HEK293 (cell line): ENCODE measurements at regions not wholly inside any gene's neighbourhood (a gene's known extent, or its start where the extent isn't known, plus 50 kb on each side); places are given as distances from the start of the nearest gene placed in this dataset.

Source experiments
- TF ChIP-seq, protein P1 (sequence below): fragments of 450-650 bp; formaldehyde crosslinking; IDR thresholded peaks from 2 replicates; pipeline ENCODE4 v1.5.1; 2016; ENCODE audit warnings: missing biosample characterization, missing genetic modification characterization
- TF ChIP-seq, protein P2 (sequence below): fragments of 450-650 bp; formaldehyde crosslinking; IDR thresholded peaks from 2 replicates; pipeline ENCODE4 v1.5.1; 2016; ENCODE audit warnings: missing biosample characterization, missing genetic modification characterization

- TF ChIP-seq, protein P1, sequence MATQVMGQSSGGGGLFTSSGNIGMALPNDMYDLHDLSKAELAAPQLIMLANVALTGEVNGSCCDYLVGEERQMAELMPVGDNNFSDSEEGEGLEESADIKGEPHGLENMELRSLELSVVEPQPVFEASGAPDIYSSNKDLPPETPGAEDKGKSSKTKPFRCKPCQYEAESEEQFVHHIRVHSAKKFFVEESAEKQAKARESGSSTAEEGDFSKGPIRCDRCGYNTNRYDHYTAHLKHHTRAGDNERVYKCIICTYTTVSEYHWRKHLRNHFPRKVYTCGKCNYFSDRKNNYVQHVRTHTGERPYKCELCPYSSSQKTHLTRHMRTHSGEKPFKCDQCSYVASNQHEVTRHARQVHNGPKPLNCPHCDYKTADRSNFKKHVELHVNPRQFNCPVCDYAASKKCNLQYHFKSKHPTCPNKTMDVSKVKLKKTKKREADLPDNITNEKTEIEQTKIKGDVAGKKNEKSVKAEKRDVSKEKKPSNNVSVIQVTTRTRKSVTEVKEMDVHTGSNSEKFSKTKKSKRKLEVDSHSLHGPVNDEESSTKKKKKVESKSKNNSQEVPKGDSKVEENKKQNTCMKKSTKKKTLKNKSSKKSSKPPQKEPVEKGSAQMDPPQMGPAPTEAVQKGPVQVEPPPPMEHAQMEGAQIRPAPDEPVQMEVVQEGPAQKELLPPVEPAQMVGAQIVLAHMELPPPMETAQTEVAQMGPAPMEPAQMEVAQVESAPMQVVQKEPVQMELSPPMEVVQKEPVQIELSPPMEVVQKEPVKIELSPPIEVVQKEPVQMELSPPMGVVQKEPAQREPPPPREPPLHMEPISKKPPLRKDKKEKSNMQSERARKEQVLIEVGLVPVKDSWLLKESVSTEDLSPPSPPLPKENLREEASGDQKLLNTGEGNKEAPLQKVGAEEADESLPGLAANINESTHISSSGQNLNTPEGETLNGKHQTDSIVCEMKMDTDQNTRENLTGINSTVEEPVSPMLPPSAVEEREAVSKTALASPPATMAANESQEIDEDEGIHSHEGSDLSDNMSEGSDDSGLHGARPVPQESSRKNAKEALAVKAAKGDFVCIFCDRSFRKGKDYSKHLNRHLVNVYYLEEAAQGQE (tag by site-specific recombination), result no peak
- TF ChIP-seq, protein P2, sequence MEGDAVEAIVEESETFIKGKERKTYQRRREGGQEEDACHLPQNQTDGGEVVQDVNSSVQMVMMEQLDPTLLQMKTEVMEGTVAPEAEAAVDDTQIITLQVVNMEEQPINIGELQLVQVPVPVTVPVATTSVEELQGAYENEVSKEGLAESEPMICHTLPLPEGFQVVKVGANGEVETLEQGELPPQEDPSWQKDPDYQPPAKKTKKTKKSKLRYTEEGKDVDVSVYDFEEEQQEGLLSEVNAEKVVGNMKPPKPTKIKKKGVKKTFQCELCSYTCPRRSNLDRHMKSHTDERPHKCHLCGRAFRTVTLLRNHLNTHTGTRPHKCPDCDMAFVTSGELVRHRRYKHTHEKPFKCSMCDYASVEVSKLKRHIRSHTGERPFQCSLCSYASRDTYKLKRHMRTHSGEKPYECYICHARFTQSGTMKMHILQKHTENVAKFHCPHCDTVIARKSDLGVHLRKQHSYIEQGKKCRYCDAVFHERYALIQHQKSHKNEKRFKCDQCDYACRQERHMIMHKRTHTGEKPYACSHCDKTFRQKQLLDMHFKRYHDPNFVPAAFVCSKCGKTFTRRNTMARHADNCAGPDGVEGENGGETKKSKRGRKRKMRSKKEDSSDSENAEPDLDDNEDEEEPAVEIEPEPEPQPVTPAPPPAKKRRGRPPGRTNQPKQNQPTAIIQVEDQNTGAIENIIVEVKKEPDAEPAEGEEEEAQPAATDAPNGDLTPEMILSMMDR (tag by site-specific recombination), result no peak
Observed at GRCh38 chr5:125291447-125291846, 545.0 kb upstream of the ZNF608 start.
